Keratinocyte (primary cell): ENCODE measurements at regions not wholly inside any gene's neighbourhood (a gene's known extent, or its start where the extent isn't known, plus 50 kb on each side); places are given as distances from the start of the nearest gene placed in this dataset.

Source experiments
- DNase-seq: peaks from one replicate; pipeline ENCODE4 v3.0.0-alpha.2; 2011; ENCODE audit warnings: low read depth, missing footprints, low spot score
- FAIRE-seq: peaks from 2 replicates; lab custom pipeline; 2011; peaks lifted over from hg19 to GRCh38; lab: Jason Lieb, UNC
- H2AFZ ChIP-seq: 2 replicates; pipeline ENCODE4 v1.6.0; 2012; ENCODE audit warnings: low read length, control low read depth, inconsistent platforms; ENCODE audit not compliant: control insufficient read depth
- H3K27ac ChIP-seq: 2 replicates; pipeline ENCODE4 v1.5.1; 2011; ENCODE audit warnings: low read length; ENCODE audit not compliant: control insufficient read depth, insufficient read depth
- H3K27me3 ChIP-seq: 3 replicates; pipeline ENCODE4 v1.6.0; 2011; ENCODE audit warnings: low read length; ENCODE audit not compliant: control insufficient read depth, insufficient read depth; ENCODE audit errors: extremely low read depth
- H3K36me3 ChIP-seq, 2 experiments: 2 replicates in 1 of 2; 3 replicates in 1 of 2; pipeline ENCODE4 v1.5.1; 2011; ENCODE audit warnings: low read length in 2 of 2, mild to moderate bottlenecking in 1 of 2; ENCODE audit not compliant: control insufficient read depth in 2 of 2, insufficient read depth in 2 of 2; ENCODE audit errors: extremely low read depth in 1 of 2
- H3K4me1 ChIP-seq: 3 replicates; pipeline ENCODE4 v1.5.1; 2011; ENCODE audit warnings: low read length; ENCODE audit not compliant: control insufficient read depth, insufficient read depth; ENCODE audit errors: extremely low read depth
- H3K4me2 ChIP-seq: 3 replicates; pipeline ENCODE4 v1.6.0; 2011; ENCODE audit warnings: low read depth, low read length; ENCODE audit not compliant: control insufficient read depth, insufficient read depth; ENCODE audit errors: extremely low read depth
- H3K4me3 ChIP-seq, 3 experiments: fragments of 200-600 bp in 1 of 3; sonication (generic) in 1 of 3; 2 replicates in 2 of 3; 3 replicates in 1 of 3; pipeline ENCODE4 v1.5.1; 2011 to 2016; ENCODE audit warnings: low read length in 3 of 3, mild to moderate bottlenecking in 3 of 3, control low read depth in 2 of 3, inconsistent platforms in 1 of 3, low read depth in 1 of 3, mixed read lengths in 1 of 3, mixed run types in 1 of 3, moderate library complexity in 1 of 3; ENCODE audit not compliant: control insufficient read depth in 2 of 3, insufficient read depth in 2 of 3; ENCODE audit errors: extremely low read depth in 1 of 3
- H3K79me2 ChIP-seq: 2 replicates; pipeline ENCODE4 v1.6.0; 2012; ENCODE audit warnings: low read length; ENCODE audit not compliant: control insufficient read depth, insufficient read depth
- H3K9ac ChIP-seq: 3 replicates; pipeline ENCODE4 v1.6.0; 2011; ENCODE audit warnings: low read length; ENCODE audit not compliant: control insufficient read depth, insufficient read depth; ENCODE audit errors: extremely low read depth
- H3K9me1 ChIP-seq: 3 replicates; pipeline ENCODE4 v1.6.0; 2011; ENCODE audit warnings: low read length; ENCODE audit not compliant: control insufficient read depth, insufficient read depth; ENCODE audit errors: extremely low read depth
- H3K9me3 ChIP-seq: 2 replicates; pipeline ENCODE4 v1.5.1; 2012; ENCODE audit warnings: low read depth, low read length; ENCODE audit not compliant: control insufficient read depth
- H4K20me1 ChIP-seq: 3 replicates; pipeline ENCODE4 v1.6.0; 2011; ENCODE audit warnings: low read length; ENCODE audit not compliant: control insufficient read depth, insufficient read depth; ENCODE audit errors: extremely low read depth
- CTCF ChIP-seq, 3 experiments: IDR thresholded peaks in 1 of 3; conservative IDR thresholded peaks in 1 of 3; optimal IDR thresholded peaks in 1 of 3; 2 replicates in 2 of 3; 3 replicates in 1 of 3; pipeline versions ENCODE3 to v1.5.1; 2011; ENCODE audit warnings: low read length in 3 of 3, mild to moderate bottlenecking in 3 of 3, moderate library complexity in 2 of 3, control low read depth in 1 of 3, inconsistent platforms in 1 of 3; ENCODE audit not compliant: insufficient read depth in 2 of 3; ENCODE audit errors: extremely low read depth in 1 of 3
- EZH2 ChIP-seq: IDR thresholded peaks from one replicate; pipeline ENCODE4 v1.6.1; 2012; ENCODE audit warnings: inconsistent platforms, mild to moderate bottlenecking, low read length, moderate library complexity
- dilution Hi-C: fragments of 300-500 bp; cut with MboI; formaldehyde crosslinking; loops from one replicate; pipeline ENCODE4 v1.7.0; 2020; ENCODE audit warnings: low sequenced_read_pairs; ENCODE audit not compliant: extremely low pct_ligation_motif_present

DNA sequence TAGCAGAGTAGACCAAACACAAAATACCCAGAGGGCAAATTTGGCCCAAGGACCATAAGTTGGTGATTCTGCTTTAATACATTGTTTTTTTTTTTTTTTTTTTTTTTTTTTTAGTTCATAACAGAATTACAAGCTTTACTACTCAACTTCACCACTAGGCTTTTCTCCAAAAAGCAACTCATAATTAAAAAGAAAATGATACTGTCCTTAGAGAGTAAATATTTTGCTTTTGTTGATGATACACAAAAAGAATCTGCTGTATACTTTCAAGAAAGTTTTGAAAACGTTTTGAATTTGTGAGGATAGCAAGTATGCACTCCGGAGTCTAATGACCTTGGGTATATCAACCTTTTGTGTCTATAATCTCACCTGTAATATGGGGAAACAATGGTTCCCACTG is 68.9 kb upstream of the LMO3 start:
- FAIRE-seq (no peak), DNase-seq (no peak)
- Histone ChIP-seq H3K36me3 (no peaks in the 10 kb centered on the region), H3K79me2 (no peaks in the 10 kb centered on the region), H4K20me1 (no peaks in the 10 kb centered on the region), H3K4me2 (no peak overlapping the region), H3K9ac (no peak overlapping the region), H3K9me1 (no peaks in the 10 kb centered on the region), H3K27ac (no peak overlapping the region), H3K27me3 (no peaks in the 10 kb centered on the region), H3K4me3 (no peak overlapping the region), H3K9me3 (no peaks in the 10 kb centered on the region), H3K4me1 (no peaks in the 10 kb centered on the region), H2AFZ (no peak overlapping the region)
- no peak for TF ChIP-seq EZH2
- dilution Hi-C loops: no loop called here

GRCh38 chr12:16670456-16671050 is 64.6 kb upstream of the LMO3 start:
- H3K9me1 ChIP-seq: no peaks in the 10 kb centered on the region
- no peaks in the 10 kb centered on the region for H3K27me3 ChIP-seq
- no peak overlapping the region for H2AFZ ChIP-seq
- H3K9me3 ChIP-seq: no peaks in the 10 kb centered on the region
- dilution Hi-C loops: no loop called here
- H3K36me3 ChIP-seq: no peaks in the 10 kb centered on the region
- H4K20me1 ChIP-seq: no peaks in the 10 kb centered on the region
- no peak overlapping the region for H3K4me3 ChIP-seq
- no peak for FAIRE-seq
- TF ChIP-seq CTCF (optimal IDR thresholded peaks at IDR 0.05 in 1 of 3, IDR thresholded peaks at IDR 0.05 in 1 of 3, conservative IDR thresholded peaks at IDR 0.05 in 1 of 3; ENCODE audit: extremely low read depth in 1 of 3, insufficient read depth in 2 of 3, low read length in 3 of 3) (no peak), EZH2 (no peak)
- H3K4me2 ChIP-seq: no peak overlapping the region
- no peaks in the 10 kb centered on the region for H3K4me1 ChIP-seq
- no peak overlapping the region for H3K9ac ChIP-seq
- DNase-seq: no peak
- H3K79me2 ChIP-seq: no peaks in the 10 kb centered on the region
- H3K27ac ChIP-seq: no peak overlapping the region

DNA sequence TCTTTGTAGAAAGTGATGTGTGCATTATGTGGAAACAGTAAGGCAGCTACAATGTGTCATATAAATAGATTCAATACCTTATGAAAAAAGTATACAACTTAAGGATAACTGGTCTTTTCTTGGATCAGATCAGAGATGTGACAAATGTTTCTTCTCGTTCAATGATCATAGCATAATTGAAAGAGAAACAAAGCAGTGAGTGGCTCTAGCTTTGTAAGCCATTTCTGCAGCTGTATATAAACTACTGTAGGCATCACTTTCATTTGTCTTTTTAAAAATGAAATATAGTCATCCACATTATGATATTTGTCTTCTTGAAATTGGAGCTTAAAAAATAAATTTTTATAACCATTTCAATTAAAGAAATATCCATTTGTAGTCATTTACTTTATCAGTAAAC is 63.8 kb upstream of the LMO3 start:
- Histone ChIP-seq H3K4me2 (no peak overlapping the region), H2AFZ (no peak overlapping the region), H3K79me2 (no peaks in the 10 kb centered on the region), H3K36me3 (no peaks in the 10 kb centered on the region), H3K4me1 (no peaks in the 10 kb centered on the region), H3K4me3 (no peak overlapping the region), H3K27ac (no peak overlapping the region), H3K9me1 (no peaks in the 10 kb centered on the region), H3K9ac (no peak overlapping the region), H3K9me3 (no peaks in the 10 kb centered on the region), H4K20me1 (no peaks in the 10 kb centered on the region), H3K27me3 (no peaks in the 10 kb centered on the region)
- DNase-seq (no peak), FAIRE-seq (no peak)
- TF ChIP-seq EZH2 (no peak), CTCF (optimal IDR thresholded peaks at IDR 0.05 in 1 of 3, IDR thresholded peaks at IDR 0.05 in 1 of 3, conservative IDR thresholded peaks at IDR 0.05 in 1 of 3; ENCODE audit: extremely low read depth in 1 of 3, insufficient read depth in 2 of 3, low read length in 3 of 3) (no peak)
- dilution Hi-C loops: no loop called here
